Type B pancreatic cell (in vitro differentiated cells): ENCODE measurements at regions not wholly inside any gene's neighbourhood (a gene's known extent, or its start where the extent isn't known, plus 50 kb on each side); places are given as distances from the start of the nearest gene placed in this dataset.

Source experiments
- DNase-seq: peaks from one replicate; pipeline ENCODE4 v3.0.0; 2021; ENCODE audit warnings: mixed read lengths; ENCODE audit not compliant: unreplicated experiment; ENCODE audit errors: extremely low spot score
- H3K27ac Mint-ChIP-seq: 2 replicates; pipeline ENCODE4 v1.8.0; 2021; ENCODE audit warnings: mild to moderate bottlenecking, mixed read lengths
- H3K27me3 Mint-ChIP-seq: 2 replicates; pipeline ENCODE4 v1.8.0; 2021; ENCODE audit warnings: mixed read lengths
- H3K36me3 Mint-ChIP-seq: 2 replicates; pipeline ENCODE4 v1.8.0; 2021; ENCODE audit warnings: mixed read lengths
- H3K4me1 Mint-ChIP-seq: one replicate; pipeline ENCODE4 v1.8.0; 2021; ENCODE audit warnings: mixed read lengths; ENCODE audit not compliant: unreplicated experiment
- H3K4me3 Mint-ChIP-seq: 2 replicates; pipeline ENCODE4 v1.8.0; 2021; ENCODE audit warnings: mild to moderate bottlenecking, mixed read lengths
- H3K9me3 Mint-ChIP-seq: 2 replicates; pipeline ENCODE4 v1.8.0; 2021; ENCODE audit warnings: mixed read lengths
- CTCF ChIP-seq: fragments of 200-600 bp; sonication (generic); conservative IDR thresholded peaks from 2 replicates; pipeline ENCODE4 v1.5.0; 2021; ENCODE audit warnings: antibody characterized with exemption, mild to moderate bottlenecking

- no peaks in the 10 kb centered on the region for H3K9me3 Mint-ChIP-seq
- no peak overlapping the region for H3K4me3 Mint-ChIP-seq
- no peak for TF ChIP-seq CTCF
- no peaks in the 10 kb centered on the region for H3K27me3 Mint-ChIP-seq
- no peaks in the 10 kb centered on the region for H3K36me3 Mint-ChIP-seq
- H3K4me1 Mint-ChIP-seq, result no peaks in the 10 kb centered on the region
- no peak for DNase-seq
- H3K27ac Mint-ChIP-seq, result no peak overlapping the region
These were observed 124.2 kb upstream of the WDR11 start for GRCh38 chr10:120727001-120727400.

GRCh38 chr10:120729547-120729946 is 121.6 kb upstream of the WDR11 start:
- H3K4me3 Mint-ChIP-seq, result no peak overlapping the region
- no peak for TF ChIP-seq CTCF
- no peaks in the 10 kb centered on the region for H3K36me3 Mint-ChIP-seq
- no peaks in the 10 kb centered on the region for H3K9me3 Mint-ChIP-seq
- no peaks in the 10 kb centered on the region for H3K27me3 Mint-ChIP-seq
- H3K27ac Mint-ChIP-seq, result no peak overlapping the region
- no peaks in the 10 kb centered on the region for H3K4me1 Mint-ChIP-seq
- DNase-seq, result no peak

DNA sequence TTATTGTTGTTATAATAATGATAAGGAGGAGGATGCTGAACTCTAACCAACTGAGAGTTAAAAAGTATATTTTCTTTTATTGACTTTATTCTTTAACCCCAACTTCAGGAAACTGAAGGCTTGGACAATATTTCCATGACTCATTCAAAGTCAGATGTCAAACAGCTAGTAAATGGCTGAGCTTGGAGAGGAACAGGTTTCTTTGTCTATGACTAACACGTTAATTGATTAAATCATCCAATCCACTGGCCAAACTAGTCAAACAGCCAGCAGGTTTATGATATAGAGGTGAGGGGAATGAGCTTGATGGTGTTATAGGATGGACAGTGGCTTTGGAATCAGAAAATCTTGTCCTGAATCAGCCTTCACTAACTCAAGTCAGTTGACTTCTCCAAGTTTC is 119.1 kb upstream of the WDR11 start:
- peak overlapping the region; percentile 33 for H3K4me3 Mint-ChIP-seq
- no peaks in the 10 kb centered on the region for H3K4me1 Mint-ChIP-seq
- no peak for DNase-seq
- TF ChIP-seq CTCF, result no peak
- H3K36me3 Mint-ChIP-seq, result no peaks in the 10 kb centered on the region
- H3K27ac Mint-ChIP-seq, result peak overlapping the region; percentile 29
- H3K27me3 Mint-ChIP-seq, result peaks cover 8% of the 10 kb centered on the region
- no peaks in the 10 kb centered on the region for H3K9me3 Mint-ChIP-seq

DNA sequence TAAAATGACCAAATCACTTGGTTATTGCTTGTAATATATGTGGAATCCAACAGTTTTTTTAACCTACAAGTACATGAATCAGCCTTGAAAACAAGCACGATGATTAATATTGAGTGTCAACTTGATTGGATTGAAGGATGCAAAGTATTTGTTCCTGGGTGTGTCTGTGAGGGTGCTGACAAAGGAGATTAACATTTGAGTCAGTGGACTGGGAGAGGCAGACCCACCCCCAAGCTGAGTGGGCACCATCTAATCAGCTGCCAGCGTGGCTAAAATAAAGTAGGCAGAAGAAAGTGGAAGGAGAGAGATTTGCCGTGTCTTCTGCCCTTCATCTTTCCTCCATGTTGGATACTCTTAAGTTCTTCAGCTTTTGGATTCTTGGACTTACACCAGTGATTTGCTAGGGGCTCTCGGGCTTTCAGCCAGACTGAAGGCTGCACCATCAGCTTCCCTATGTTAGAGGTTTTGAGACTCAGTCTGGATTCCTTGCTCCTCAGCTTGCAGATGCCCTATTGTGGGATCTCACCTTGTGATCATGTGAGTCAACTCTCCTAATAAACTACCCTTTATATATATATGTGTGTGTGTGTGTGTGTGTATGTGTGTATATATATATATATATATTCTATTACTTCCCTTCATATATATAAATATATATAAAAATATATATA is 118.4 kb upstream of the WDR11 start:
- Mint-ChIP-seq H3K27me3 (peaks cover 14% of the 10 kb centered on the region), H3K4me3 (peak overlapping the region; percentile 78), H3K27ac (peak overlapping the region; percentile 82), H3K4me1 (no peaks in the 10 kb centered on the region), H3K36me3 (no peaks in the 10 kb centered on the region), H3K9me3 (no peaks in the 10 kb centered on the region)
- no peak for DNase-seq
- TF ChIP-seq CTCF, result no peak

- no peak overlapping the region for H3K4me3 Mint-ChIP-seq
These were observed 116.6 kb upstream of the WDR11 start for GRCh38 chr10:120734483-120735078.

More at GRCh38 chr10:120734483-120735078, 116.6 kb upstream of the WDR11 start:
- Mint-ChIP-seq H3K9me3 (no peaks in the 10 kb centered on the region), H3K27me3 (peaks cover 26% of the 10 kb centered on the region), H3K4me1 (no peaks in the 10 kb centered on the region), H3K36me3 (no peaks in the 10 kb centered on the region), H3K27ac (no peak overlapping the region)
- no peak for TF ChIP-seq CTCF
- DNase-seq, result no peak
